ENCODE measurements at regions not wholly inside any gene's neighbourhood (a gene's known extent, or its start where the extent isn't known, plus 50 kb on each side); places are given as distances from the start of the nearest gene placed in this dataset.

DNA sequence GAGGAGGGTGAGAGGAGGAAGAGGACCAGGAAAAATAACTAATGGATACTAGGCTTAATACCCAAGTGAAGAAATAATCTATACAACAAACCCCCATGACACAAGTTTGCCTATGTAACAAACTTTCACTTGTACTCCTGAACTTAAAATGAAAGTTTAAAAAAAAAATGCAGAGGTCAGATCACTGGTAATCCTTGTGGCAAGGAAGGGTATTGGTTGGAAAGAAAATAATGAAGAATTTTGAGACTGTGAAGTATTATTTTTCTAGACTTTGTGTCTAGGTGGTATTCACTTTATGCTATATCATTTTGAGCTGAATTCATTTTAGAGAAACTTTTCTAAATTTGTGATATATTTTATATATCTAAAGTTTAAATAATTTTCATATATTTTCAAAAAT lies 547.5 kb downstream of the MMUT start:
- TF ChIP-seq CTCF (IDR thresholded peaks at IDR 0.05) (no peak), ZFX (IDR thresholded peaks at IDR 0.05; ENCODE audit: borderline replicate concordance) (no peak)
- H3K27ac ChIP-seq, result no peak overlapping the region; the same call in 1 of the 2 replicates

DNA sequence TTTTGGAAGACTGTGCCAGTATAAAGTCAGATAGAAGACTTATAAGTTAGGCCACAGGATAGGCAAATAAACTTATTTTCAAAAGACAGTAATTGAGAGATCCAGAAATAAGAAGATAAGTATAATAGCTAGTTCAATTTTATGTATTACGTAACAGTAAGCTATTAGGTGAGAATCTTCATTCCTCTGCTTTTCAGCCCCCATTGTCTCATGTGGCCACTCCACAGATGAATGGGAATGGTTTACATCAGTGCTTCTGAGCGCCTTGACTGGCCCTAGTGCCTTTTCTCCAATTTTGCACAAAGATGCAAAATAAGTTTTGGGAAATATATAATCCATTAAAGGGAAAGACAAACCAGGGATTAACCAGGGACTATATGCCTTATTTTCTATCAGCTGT lies 550.5 kb downstream of the MMUT start:
- H3K27ac ChIP-seq, result no peak overlapping the region
- no peak for TF ChIP-seq CTCF (IDR thresholded peaks at IDR 0.05)
- TF ChIP-seq ZFX (IDR thresholded peaks at IDR 0.05; ENCODE audit: borderline replicate concordance), result no peak

DNA sequence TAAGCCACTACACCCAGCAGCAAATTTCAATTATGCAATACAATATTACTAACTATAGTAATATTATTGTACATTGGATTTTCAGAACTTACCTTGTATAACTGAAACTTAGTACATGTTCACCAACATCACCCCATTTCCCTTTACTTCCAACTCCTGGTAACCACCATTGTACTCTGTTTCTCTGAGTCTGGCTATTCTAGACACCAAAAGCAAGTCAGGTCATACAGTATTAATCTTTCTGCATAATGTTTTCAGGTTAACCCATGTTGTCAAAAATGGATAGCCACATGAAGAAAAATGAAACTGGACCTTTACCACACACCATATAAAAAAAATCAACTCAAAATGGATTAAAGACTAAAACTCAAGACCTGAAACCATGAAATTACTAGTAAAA lies 558.2 kb downstream of the MMUT start:
- no peak overlapping the region for H3K27ac ChIP-seq
- no peak for TF ChIP-seq CTCF (IDR thresholded peaks at IDR 0.05)
- no peak for TF ChIP-seq ZFX (IDR thresholded peaks at IDR 0.05; ENCODE audit: borderline replicate concordance)

- H3K27ac ChIP-seq, result peak overlapping the region; percentile 73
- no peak for TF ChIP-seq ZFX (IDR thresholded peaks at IDR 0.05; ENCODE audit: borderline replicate concordance)
- TF ChIP-seq CTCF (IDR thresholded peaks at IDR 0.05), result no peak
Measured at GRCh38 chr6:48894469-48894868, 568.6 kb downstream of the MMUT start.

- no peak for TF ChIP-seq CTCF (IDR thresholded peaks at IDR 0.05)
- TF ChIP-seq ZFX (IDR thresholded peaks at IDR 0.05; ENCODE audit: borderline replicate concordance), result no peak
- peak overlapping the region; percentile 73 for H3K27ac ChIP-seq
Measured at GRCh38 chr6:48893048-48893447, 570.0 kb downstream of the MMUT start.

- TF ChIP-seq ZFX (IDR thresholded peaks at IDR 0.05; ENCODE audit: borderline replicate concordance) (no peak), CTCF (IDR thresholded peaks at IDR 0.05) (no peak)
- H3K27ac ChIP-seq, result no peak overlapping the region
Measured at GRCh38 chr6:48891308-48891707, 571.7 kb downstream of the MMUT start.

GRCh38 chr6:48889429-48889828 lies 573.6 kb downstream of the MMUT start:
- no peak overlapping the region for H3K27ac ChIP-seq
- no peak for TF ChIP-seq CTCF (IDR thresholded peaks at IDR 0.05)
- no peak for TF ChIP-seq ZFX (IDR thresholded peaks at IDR 0.05; ENCODE audit: borderline replicate concordance)
